RWPE1 (cell line): ENCODE measurements at regions not wholly inside any gene's neighbourhood (a gene's known extent, or its start where the extent isn't known, plus 50 kb on each side); places are given as distances from the start of the nearest gene placed in this dataset.

Experiments used
- CTCF ChIA-PET: fragments of 350-600 bp; sonication (Branson Sonifier 250); formaldehyde crosslinking; extraction: SDS; loops from one replicate; lab custom pipeline; 2021; lab: Yijun Ruan, JAX
- POLR2A ChIA-PET: fragments of 400-600 bp; formaldehyde crosslinking; extraction: SDS; loops from one replicate; lab custom pipeline; 2020; ENCODE audit warnings: antibody characterized with exemption; ENCODE audit not compliant: low non-redundant PET; lab: Yijun Ruan, JAX
- DNase-seq: peaks from one replicate; pipeline ENCODE4 v3.0.0; 2012; ENCODE audit warnings: low spot score
- H3K27ac ChIP-seq: fragments of 450-650 bp; 2 replicates; pipeline ENCODE4 v1.5.1; 2017
- CTCF ChIP-seq: fragments of 450-650 bp; conservative IDR thresholded peaks from 2 replicates; pipeline ENCODE4 v1.5.1; 2017; ENCODE audit warnings: low read depth, mild to moderate bottlenecking

- H3K27ac ChIP-seq = no peak overlapping the region
- POLR2A ChIA-PET = no interaction called here
- DNase-seq = no peak
- CTCF ChIA-PET = no interaction called here
- no peak for TF ChIP-seq CTCF
Measured at GRCh38 chr3:168628549-168628948, 532.8 kb upstream of the GOLIM4 start.

GRCh38 chr3:168625477-168625876 lies 529.8 kb upstream of the GOLIM4 start:
- no peak for TF ChIP-seq CTCF
- no peak overlapping the region for H3K27ac ChIP-seq
- no peak for DNase-seq
- CTCF ChIA-PET = interaction anchor here (0.7 kb wide), 1 partner anchor 419 kb away, joined by 3 read pairs; no protein-coding TSS in a partner anchor
- POLR2A ChIA-PET = no interaction called here

- CTCF ChIA-PET = interaction anchor here (0.7 kb wide), 1 partner anchor 418 kb away, joined by 3 read pairs; no protein-coding TSS in a partner anchor
- H3K27ac ChIP-seq = no peak overlapping the region
- POLR2A ChIA-PET = no interaction called here
- no peak for DNase-seq
- no peak for TF ChIP-seq CTCF
Measured at GRCh38 chr3:168624892-168625448, 529.2 kb upstream of the GOLIM4 start.

GRCh38 chr3:168624195-168624594 lies 528.5 kb upstream of the GOLIM4 start:
- ChIA-PET CTCF (interaction anchor here (0.6 kb wide), 1 partner anchor 413 kb away, joined by 3 read pairs; no protein-coding TSS in a partner anchor), POLR2A (no interaction called here)
- H3K27ac ChIP-seq = no peak overlapping the region
- TF ChIP-seq CTCF = no peak
- no peak for DNase-seq

- no peak overlapping the region for H3K27ac ChIP-seq
- CTCF ChIA-PET = no interaction called here
- no peak for TF ChIP-seq CTCF
- POLR2A ChIA-PET = no interaction called here
- no peak for DNase-seq
Measured at GRCh38 chr3:168622795-168623194, 527.1 kb upstream of the GOLIM4 start.

- H3K27ac ChIP-seq = no peak overlapping the region
- peak; percentile 4 for DNase-seq
- CTCF ChIA-PET = interaction anchor here (0.6 to 0.9 kb wide), 2 partner anchors 117 to 409 kb away, joined by 3 to 4 read pairs; no protein-coding TSS in a partner anchor
- TF ChIP-seq CTCF = 0 out of 2 replicates have a peak, but pooled peaks have one; percentile 5
- POLR2A ChIA-PET = no interaction called here
Measured at GRCh38 chr3:168620854-168621253, 525.1 kb upstream of the GOLIM4 start.
